ENCODE measurements at regions not wholly inside any gene's neighbourhood (a gene's known extent, or its start where the extent isn't known, plus 50 kb on each side); places are given as distances from the start of the nearest gene placed in this dataset.

GRCh38 chr9:20178197-20178596 is 389.4 kb upstream of the SLC24A2 start:
- Histone ChIP-seq H2AFZ (replicated peaks; ENCODE audit: low read length, poor library complexity) (no peak overlapping the region), H2AK9ac (replicated peaks; ENCODE audit: low read depth, low read length, poor library complexity) (no peak overlapping the region), H3K9me3 (ENCODE audit: control insufficient read depth, insufficient read depth, low read length) (no peaks in the 10 kb centered on the region), H3K56ac (ENCODE audit: extremely low read depth, insufficient read depth, low read length) (no peak overlapping the region), H2BK15ac (ENCODE audit: low read depth, low read length) (no peak overlapping the region), H4K20me1 (ENCODE audit: insufficient read depth, low read length) (no peaks in the 10 kb centered on the region), H4K91ac (ENCODE audit: insufficient read depth, low read depth, low read length) (no peak overlapping the region), H3K4ac (ENCODE audit: low read depth, low read length) (no peak overlapping the region), H4K5ac (ENCODE audit: low read depth, low read length) (no peak overlapping the region), H3K79me1 (ENCODE audit: low read depth in 1 of 2, low read length in 2 of 2) (no peaks in the 10 kb centered on the region), H3K9ac (ENCODE audit: low read depth, low read length) (no peak overlapping the region), H2AK5ac (ENCODE audit: low read depth, low read length) (no peak overlapping the region), H3K23ac (ENCODE audit: low read depth, low read length) (no peak overlapping the region), H3K9me1 (ENCODE audit: insufficient read depth, low read length) (no peaks in the 10 kb centered on the region), H4K8ac (ENCODE audit: low read depth in 2 of 2, low read length in 2 of 2) (no peak overlapping the region), H2BK120ac (ENCODE audit: low read depth, low read length) (no peak overlapping the region), H3K14ac (replicated peaks; ENCODE audit: low read depth, low read length) (no peak overlapping the region), H3K4me2 (ENCODE audit: low read depth, low read length) (no peak overlapping the region), H3K27me3 (ENCODE audit: control insufficient read depth, insufficient read depth, low read length) (no peaks in the 10 kb centered on the region; the same call in 1 of the 2 replicates), H3K4me1 (ENCODE audit: control insufficient read depth, insufficient read depth, low read length) (no peaks in the 10 kb centered on the region), H3K27ac (ENCODE audit: insufficient read depth, low read length) (no peak overlapping the region), H2BK20ac (ENCODE audit: low read depth, low read length) (no peak overlapping the region), H3K36me3 (ENCODE audit: control insufficient read depth, insufficient read depth, low read length) (no peaks in the 10 kb centered on the region), H2BK5ac (ENCODE audit: low read depth, low read length, poor library complexity, severe bottlenecking) (no peak overlapping the region), H3K4me3 (ENCODE audit: insufficient read depth, low read depth, low read length) (no peak overlapping the region), H3K18ac (ENCODE audit: low read depth, low read length) (no peak overlapping the region)
- DNase-seq (no peak), ATAC-seq (ENCODE audit: low read depth) (no peak)
- POLR2A ChIA-PET (ENCODE audit: unreplicated experiment), result no interaction called here
- dilution Hi-C loops (cut with HindIII; ENCODE audit: low sequenced_read_pairs, unreplicated experiment) (no loop called here), intact Hi-C loops (cut with micrococcal nuclease) (no loop called here), in situ Hi-C loops (cut with MboI; ENCODE audit: low sequenced_read_pairs) (loop anchor here (25.0 kb wide), 1 partner anchor 934 kb away; no protein-coding TSS in a partner anchor)
- no TSS peak for BruUV-seq (replicated peaks)
- no CpG with 5 or more reads among the region's 1 CpG for WGBS, 2 experiments (ENCODE audit: extremely low coverage in 2 of 2, insufficient read length in 1 of 2)
- CTCF ChIA-PET, result no interaction called here
- TF ChIP-seq RFX5 (IDR thresholded peaks at IDR 0.05; ENCODE audit: low read depth, low read length) (no peak), CEBPB (IDR thresholded peaks at IDR 0.05; ENCODE audit: low read depth, low read length) (no peak), ELK1 (IDR thresholded peaks at IDR 0.05; ENCODE audit: borderline replicate concordance, low read depth, low read length) (no peak), CTCF (conservative IDR thresholded peaks at IDR 0.05; ENCODE audit: low read depth, low read length) (no peak), FOS (IDR thresholded peaks at IDR 0.05; ENCODE audit: low read depth, low read length) (no peak), NFE2L2 (IDR thresholded peaks at IDR 0.05; ENCODE audit: low read depth, low read length) (no peak), CHD1 (IDR thresholded peaks at IDR 0.05; ENCODE audit: low read depth, low read length) (no peak), BHLHE40 (IDR thresholded peaks at IDR 0.05; ENCODE audit: low read depth, low read length) (no peak), MAZ (IDR thresholded peaks at IDR 0.05; ENCODE audit: borderline replicate concordance, low read depth, low read length) (no peak), MXI1 (IDR thresholded peaks at IDR 0.05; ENCODE audit: borderline replicate concordance, low read depth, low read length) (no peak), SMC3 (IDR thresholded peaks at IDR 0.05; ENCODE audit: low read depth, low read length) (no peak), RCOR1 (IDR thresholded peaks at IDR 0.05; ENCODE audit: insufficient replicate concordance, low read length) (no peak), POLR2A (IDR thresholded peaks at IDR 0.05; ENCODE audit: low read depth, low read length) (no peak), RAD21 (IDR thresholded peaks at IDR 0.05; ENCODE audit: low read length) (no peak), MAFK (IDR thresholded peaks at IDR 0.05; ENCODE audit: low read depth, low read length) (no peak), USF2 (IDR thresholded peaks at IDR 0.05; ENCODE audit: low read depth, low read length) (no peak)
